Neuronal stem cell (in vitro differentiated cells): ENCODE measurements at regions not wholly inside any gene's neighbourhood (a gene's known extent, or its start where the extent isn't known, plus 50 kb on each side); places are given as distances from the start of the nearest gene placed in this dataset.

Experiments
- DNase-seq: peaks from one replicate; pipeline ENCODE4 v3.0.0-alpha.2; 2013; ENCODE audit warnings: low spot score
- H2AFZ ChIP-seq: one replicate; pipeline ENCODE4 v1.6.1; 2013; ENCODE audit warnings: mild to moderate bottlenecking, low read length, inconsistent platforms
- H2AK5ac ChIP-seq: 2 replicates; pipeline ENCODE4 v1.6.1; 2013; ENCODE audit warnings: low read depth, mild to moderate bottlenecking, inconsistent platforms, low read length, moderate library complexity, mixed read lengths
- H2BK120ac ChIP-seq: 2 replicates; pipeline ENCODE4 v1.6.1; 2013; ENCODE audit warnings: low read depth, mild to moderate bottlenecking, inconsistent platforms, low read length, moderate library complexity, mixed read lengths
- H2BK12ac ChIP-seq: one replicate; pipeline ENCODE4 v1.6.1; 2013; ENCODE audit warnings: low read length, inconsistent platforms
- H2BK15ac ChIP-seq: 2 replicates; pipeline ENCODE4 v1.6.1; 2013; ENCODE audit warnings: mild to moderate bottlenecking, low read length, inconsistent platforms, mixed read lengths
- H2BK5ac ChIP-seq: one replicate; pipeline ENCODE4 v1.6.1; 2013; ENCODE audit warnings: inconsistent platforms, mild to moderate bottlenecking, low read length, moderate library complexity
- H3K14ac ChIP-seq: one replicate; pipeline ENCODE4 v1.6.1; 2013; ENCODE audit warnings: low read length, inconsistent platforms
- H3K18ac ChIP-seq: 2 replicates; pipeline ENCODE4 v1.6.1; 2013; ENCODE audit warnings: low read length, inconsistent platforms
- H3K23ac ChIP-seq: 2 replicates; pipeline ENCODE4 v1.6.1; 2013; ENCODE audit warnings: low read depth, mild to moderate bottlenecking, mixed read lengths, low read length, inconsistent platforms; ENCODE audit not compliant: poor library complexity
- H3K27ac ChIP-seq: replicated peaks from 3 replicates; pipeline ENCODE4 v1.5.1; 2013; ENCODE audit warnings: low read length, inconsistent platforms
- H3K27me3 ChIP-seq, 3 experiments: 2 replicates each; pipeline ENCODE4 v1.6.1; 2013; ENCODE audit warnings: low read length in 3 of 3, mild to moderate bottlenecking in 2 of 3, inconsistent platforms in 1 of 3, low read depth in 1 of 3, mixed read lengths in 1 of 3, moderate library complexity in 1 of 3; ENCODE audit not compliant: control insufficient read depth in 3 of 3, insufficient read depth in 3 of 3
- H3K36me3 ChIP-seq, 2 donors: replicated peaks in 1 of 2; 2 replicates each; pipeline ENCODE4 v1.6.1; 2013; ENCODE audit warnings: low read length in 2 of 2; ENCODE audit not compliant: control insufficient read depth in 2 of 2, insufficient read depth in 2 of 2
- H3K4ac ChIP-seq: 2 replicates; pipeline ENCODE4 v1.6.1; 2013; ENCODE audit warnings: inconsistent platforms, mild to moderate bottlenecking, low read length, moderate library complexity
- H3K4me1 ChIP-seq, 2 donors: 1 replicate in 1 of 2; 2 replicates in 1 of 2; pipeline ENCODE4 v1.6.1; 2013; ENCODE audit warnings: low read length in 2 of 2, low read depth in 1 of 2; ENCODE audit not compliant: control insufficient read depth in 2 of 2, insufficient read depth in 1 of 2
- H3K4me2 ChIP-seq: one replicate; pipeline ENCODE4 v1.6.1; 2013; ENCODE audit warnings: mild to moderate bottlenecking, low read length, inconsistent platforms; ENCODE audit not compliant: insufficient read depth, poor library complexity, severe bottlenecking
- H3K4me3 ChIP-seq, 2 donors: 2 replicates each; pipeline ENCODE4 v1.5.1; 2013; ENCODE audit warnings: low read length in 2 of 2, mild to moderate bottlenecking in 2 of 2, inconsistent platforms in 1 of 2, moderate library complexity in 1 of 2
- H3K79me1 ChIP-seq: one replicate; pipeline ENCODE4 v1.6.1; 2013; ENCODE audit warnings: low read depth, mild to moderate bottlenecking, inconsistent platforms, low read length, moderate library complexity
- H3K9ac ChIP-seq: one replicate; pipeline ENCODE4 v1.6.1; 2013; ENCODE audit warnings: mild to moderate bottlenecking, low read depth, low read length, inconsistent platforms; ENCODE audit not compliant: poor library complexity
- H3K9me3 ChIP-seq, 2 donors: replicated peaks in 1 of 2; 2 replicates each; pipeline versions ENCODE3 to v1.6.1; 2013; ENCODE audit warnings: low read length in 2 of 2, mild to moderate bottlenecking in 2 of 2, inconsistent platforms in 1 of 2, low read depth in 1 of 2, mixed read lengths in 1 of 2, moderate library complexity in 1 of 2; ENCODE audit not compliant: control insufficient read depth in 2 of 2, insufficient read depth in 1 of 2
- H4K8ac ChIP-seq: one replicate; pipeline ENCODE4 v1.6.1; 2013; ENCODE audit warnings: low read depth, mild to moderate bottlenecking, inconsistent platforms, low read length, moderate library complexity
- H4K91ac ChIP-seq: one replicate; pipeline ENCODE4 v1.6.1; 2013; ENCODE audit warnings: low read length, low read depth, mild to moderate bottlenecking, inconsistent platforms; ENCODE audit not compliant: poor library complexity
- WGBS, 2 donors: extraction: QIAGEN DNeasy Blood & Tissue Kit; methylation state at CpG; one replicate each; pipeline ENCODE4 v1.1.7; 2013; ENCODE audit warnings: missing lambda C conversion rate in 2 of 2, mixed read lengths in 1 of 2; ENCODE audit not compliant: insufficient read length in 2 of 2, insufficient replicate concordance in 1 of 2; ENCODE audit errors: extremely low coverage in 2 of 2; 5-methylcytosine and 5-hydroxymethylcytosine counted together

DNA sequence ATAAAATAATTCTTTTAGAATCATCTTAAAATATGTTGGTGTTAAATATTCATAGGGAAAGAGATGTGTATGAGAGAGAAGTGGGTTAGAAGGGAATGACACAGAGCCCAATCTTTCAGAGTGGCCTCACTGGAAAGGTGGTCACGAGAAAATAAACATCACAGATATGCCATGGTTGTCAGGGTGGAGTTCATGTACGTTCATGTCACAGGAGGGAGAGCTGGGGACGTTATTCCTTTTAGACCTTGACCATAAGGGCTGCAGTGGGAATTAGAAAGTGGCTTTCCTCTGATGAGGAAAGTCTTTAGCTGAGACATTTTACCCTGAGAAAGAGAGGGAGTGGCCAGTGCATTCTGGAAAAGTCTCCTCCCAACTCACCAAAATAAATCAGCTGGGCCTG lies 90.6 kb upstream of the TNR start:
- Histone ChIP-seq H3K4me1 (peaks cover 0 to 7% of the 10 kb centered on the region in 2 donors), H2BK12ac (no peak overlapping the region)
- DNase-seq, result no peak

DNA sequence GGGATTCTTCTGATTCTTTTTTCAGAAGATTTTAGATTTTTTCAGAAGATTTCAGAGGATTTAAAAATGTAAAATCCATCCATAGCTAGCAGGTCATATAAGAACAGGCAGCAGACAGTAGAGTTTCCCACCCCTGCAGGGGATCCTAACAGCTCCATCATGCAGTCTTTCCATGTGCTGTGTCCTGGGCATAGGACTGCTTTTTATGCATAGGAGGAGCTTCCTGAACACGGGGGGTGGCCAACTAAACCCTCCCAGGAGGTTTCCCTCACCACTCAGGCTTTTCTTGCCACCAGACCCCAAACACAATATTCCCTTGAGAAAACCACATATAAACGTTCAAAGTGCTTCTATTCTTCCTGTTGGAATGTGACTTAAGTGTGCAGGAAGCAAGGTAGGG lies 90.1 kb upstream of the TNR start:
- Histone ChIP-seq H2AK5ac (no peak overlapping the region), H3K27me3 (no peaks in the 10 kb centered on the region), H3K4me3 (no peak overlapping the region), H4K91ac (no peak overlapping the region), H2BK15ac (no peak overlapping the region), H2BK5ac (no peak overlapping the region), H3K14ac (no peak overlapping the region), H2BK120ac (no peak overlapping the region), H3K9me3 (no peaks in the 10 kb centered on the region), H3K4me1 (peaks cover 0 to 7% of the 10 kb centered on the region in 2 donors), H3K79me1 (no peaks in the 10 kb centered on the region), H2BK12ac (no peak overlapping the region), H2AFZ (no peak overlapping the region), H3K4ac (no peak overlapping the region), H3K18ac (no peak overlapping the region), H3K27ac (no peak overlapping the region), H3K9ac (no peak overlapping the region), H3K36me3 (no peaks in the 10 kb centered on the region), H4K8ac (no peak overlapping the region), H3K4me2 (no peak overlapping the region), H3K23ac (no peak overlapping the region)
- DNase-seq, result no peak
- no CpG with 5 or more reads among the region's 2 CpGs for WGBS, 2 donors

More for the DNA sequence above, 90.6 kb upstream of the TNR start:
- Histone ChIP-seq H3K36me3 (no peaks in the 10 kb centered on the region), H3K4ac (no peak overlapping the region), H3K27ac (no peak overlapping the region), H4K91ac (no peak overlapping the region), H3K4me2 (no peak overlapping the region), H3K23ac (no peak overlapping the region), H3K4me3 (no peak overlapping the region), H2BK5ac (no peak overlapping the region), H3K18ac (no peak overlapping the region), H4K8ac (no peak overlapping the region), H2AFZ (no peak overlapping the region), H3K79me1 (no peaks in the 10 kb centered on the region), H3K9me3 (no peaks in the 10 kb centered on the region), H3K27me3 (no peaks in the 10 kb centered on the region), H3K14ac (no peak overlapping the region), H3K9ac (no peak overlapping the region), H2AK5ac (no peak overlapping the region), H2BK120ac (no peak overlapping the region), H2BK15ac (no peak overlapping the region)
- WGBS, 2 donors, result no CpG with 5 or more reads among the region's 3 CpGs

DNA sequence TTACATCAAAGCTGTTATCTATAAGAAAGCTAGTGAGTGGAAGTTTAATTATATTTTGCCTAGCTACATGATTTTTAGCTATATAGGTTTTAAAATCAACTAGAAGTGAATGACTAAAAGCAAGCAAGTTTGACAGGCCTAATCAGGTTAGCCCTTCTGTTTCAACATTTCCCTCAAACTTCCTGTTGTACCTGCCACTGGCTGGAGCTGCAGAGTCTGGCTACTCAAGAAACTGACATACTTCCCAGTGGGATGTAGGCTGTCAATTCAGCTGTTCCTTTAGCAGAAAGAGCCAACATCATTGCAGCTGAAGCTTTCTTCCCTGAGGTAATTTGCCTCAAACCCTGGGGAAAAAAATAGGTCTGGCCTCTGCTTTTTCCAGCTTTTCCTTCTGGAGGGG lies 87.1 kb upstream of the TNR start:
- Histone ChIP-seq H3K4me3 (no peak overlapping the region), H3K14ac (no peak overlapping the region), H3K4me2 (no peak overlapping the region), H3K36me3 (no peaks in the 10 kb centered on the region), H3K27ac (no peak overlapping the region), H4K91ac (no peak overlapping the region), H3K18ac (no peak overlapping the region), H4K8ac (no peak overlapping the region), H2BK15ac (no peak overlapping the region), H2BK120ac (no peak overlapping the region), H2AK5ac (no peak overlapping the region), H3K9me3 (no peaks in the 10 kb centered on the region), H3K4ac (no peak overlapping the region), H3K9ac (no peak overlapping the region), H3K23ac (no peak overlapping the region), H2BK12ac (no peak overlapping the region), H3K79me1 (no peaks in the 10 kb centered on the region), H3K4me1 (peaks cover 0 to 7% of the 10 kb centered on the region in 2 donors), H2AFZ (peak overlapping the region; percentile 58), H3K27me3 (no peaks in the 10 kb centered on the region), H2BK5ac (no peak overlapping the region)
- DNase-seq, result no peak

DNA sequence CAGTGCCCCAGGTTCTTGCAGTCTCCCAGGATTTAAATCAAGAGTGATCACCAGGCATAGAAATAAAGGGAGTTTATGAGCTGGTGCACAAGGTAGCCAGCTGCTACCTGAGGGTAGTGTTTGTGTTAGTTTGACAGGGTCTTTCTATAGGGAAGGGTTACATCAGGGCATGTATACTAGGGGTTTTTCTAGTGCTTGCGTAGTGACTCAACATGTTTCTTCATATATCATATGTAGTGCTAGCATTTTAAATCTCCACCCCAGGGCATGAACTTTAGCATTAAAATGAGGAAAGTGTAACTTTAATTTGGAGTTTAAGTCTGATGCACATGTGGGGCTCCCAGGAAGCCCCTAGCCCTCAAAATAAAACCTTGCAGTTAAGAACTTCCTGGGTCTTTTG lies 86.5 kb upstream of the TNR start:
- no peak overlapping the region for H3K4me2 ChIP-seq
- no peak overlapping the region for H2BK5ac ChIP-seq
- peaks cover 0 to 7% of the 10 kb centered on the region in 2 donors for H3K4me1 ChIP-seq
- H2BK15ac ChIP-seq, result no peak overlapping the region
- H2BK120ac ChIP-seq, result no peak overlapping the region
- H3K18ac ChIP-seq, result no peak overlapping the region
- WGBS, 2 donors, result no CpG with 5 or more reads among the region's 1 CpG
- H3K27ac ChIP-seq, result no peak overlapping the region
- no peaks in the 10 kb centered on the region for H3K9me3 ChIP-seq
- H2AK5ac ChIP-seq, result no peak overlapping the region
- H4K91ac ChIP-seq, result no peak overlapping the region
- H3K9ac ChIP-seq, result no peak overlapping the region
- no peak overlapping the region for H3K4me3 ChIP-seq
- H3K4ac ChIP-seq, result no peak overlapping the region
- H4K8ac ChIP-seq, result no peak overlapping the region
- H3K27me3 ChIP-seq, result no peaks in the 10 kb centered on the region
- no peak overlapping the region for H2BK12ac ChIP-seq
- peak overlapping the region; percentile 58 for H2AFZ ChIP-seq
- no peak for DNase-seq
- H3K36me3 ChIP-seq, result no peaks in the 10 kb centered on the region
- no peak overlapping the region for H3K14ac ChIP-seq
- H3K79me1 ChIP-seq, result no peaks in the 10 kb centered on the region
- no peak overlapping the region for H3K23ac ChIP-seq
